ENCODE measurements at regions not wholly inside any gene's neighbourhood (a gene's known extent, or its start where the extent isn't known, plus 50 kb on each side); places are given as distances from the start of the nearest gene placed in this dataset.
"Not testable (repeated sequence)": the region's sequence is repeated elsewhere in the genome, so short reads cannot be mapped to it uniquely, and the experiment has no call there.

- no peak for TF ChIP-seq CTCF (IDR thresholded peaks at IDR 0.05; ENCODE audit: borderline replicate concordance, control extremely low read depth, extremely low read depth, insufficient read depth, missing control alignments)
- in situ Hi-C loops (cut with MboI; ENCODE audit: low sequenced_read_pairs, unreplicated experiment): no loop called here
- no peak for DNase-seq (ENCODE audit: low spot score)
Observed at GRCh38 chr2:64245631-64246030, 101.4 kb upstream of the PELI1 start.

GRCh38 chr2:64246962-64247361, 102.7 kb upstream of the PELI1 start:
- DNase-seq (ENCODE audit: low spot score): no peak
- TF ChIP-seq CTCF (IDR thresholded peaks at IDR 0.05; ENCODE audit: borderline replicate concordance, control extremely low read depth, extremely low read depth, insufficient read depth, missing control alignments): no peak
- in situ Hi-C loops (cut with MboI; ENCODE audit: low sequenced_read_pairs, unreplicated experiment): no loop called here

GRCh38 chr2:64249426-64249825, 105.2 kb upstream of the PELI1 start:
- DNase-seq (ENCODE audit: low spot score): no peak
- in situ Hi-C loops (cut with MboI; ENCODE audit: low sequenced_read_pairs, unreplicated experiment): no loop called here
- no peak for TF ChIP-seq CTCF (IDR thresholded peaks at IDR 0.05; ENCODE audit: borderline replicate concordance, control extremely low read depth, extremely low read depth, insufficient read depth, missing control alignments)

- TF ChIP-seq CTCF (IDR thresholded peaks at IDR 0.05; ENCODE audit: borderline replicate concordance, control extremely low read depth, extremely low read depth, insufficient read depth, missing control alignments): no peak
- no peak for DNase-seq (ENCODE audit: low spot score)
- in situ Hi-C loops (cut with MboI; ENCODE audit: low sequenced_read_pairs, unreplicated experiment): no loop called here
Observed at GRCh38 chr2:64250063-64250462, 105.8 kb upstream of the PELI1 start.

- no peak for DNase-seq (ENCODE audit: low spot score)
- in situ Hi-C loops (cut with MboI; ENCODE audit: low sequenced_read_pairs, unreplicated experiment): no loop called here
- no peak for TF ChIP-seq CTCF (IDR thresholded peaks at IDR 0.05; ENCODE audit: borderline replicate concordance, control extremely low read depth, extremely low read depth, insufficient read depth, missing control alignments)
Observed at GRCh38 chr2:64250751-64251423, 106.7 kb upstream of the PELI1 start.

- no peak for DNase-seq (ENCODE audit: low spot score)
- in situ Hi-C loops (cut with MboI; ENCODE audit: low sequenced_read_pairs, unreplicated experiment): no loop called here
- TF ChIP-seq CTCF (IDR thresholded peaks at IDR 0.05; ENCODE audit: borderline replicate concordance, control extremely low read depth, extremely low read depth, insufficient read depth, missing control alignments): no peak
Observed at GRCh38 chr2:64251497-64252250, 107.5 kb upstream of the PELI1 start.

GRCh38 chr2:64252251-64252978, 108.2 kb upstream of the PELI1 start:
- in situ Hi-C loops (cut with MboI; ENCODE audit: low sequenced_read_pairs, unreplicated experiment): not testable (repeated sequence)

GRCh38 chr2:64253421-64253820, 109.2 kb upstream of the PELI1 start:
- DNase-seq (ENCODE audit: low spot score); in situ Hi-C loops (cut with MboI; ENCODE audit: low sequenced_read_pairs, unreplicated experiment): not testable (repeated sequence)

More at GRCh38 chr2:64252251-64252978, 108.2 kb upstream of the PELI1 start:
- not testable (repeated sequence) for DNase-seq (ENCODE audit: low spot score)

Measured in GM13976 (cell line).